ENCODE measurements at regions not wholly inside any gene's neighbourhood (a gene's known extent, or its start where the extent isn't known, plus 50 kb on each side); places are given as distances from the start of the nearest gene placed in this dataset.

GRCh38 chr9:79362100-79363081 lies 209.4 kb upstream of the TLE4 start:
- TF ChIP-seq GATA2 (IDR thresholded peaks at IDR 0.05; ENCODE audit: low read depth, low read length) (no peak), GATA3 (IDR thresholded peaks at IDR 0.05; ENCODE audit: low read depth, low read length) (no peak)

All from SH-SY5Y (cell line).